Erythroblast (primary cell): ENCODE measurements at regions not wholly inside any gene's neighbourhood (a gene's known extent, or its start where the extent isn't known, plus 50 kb on each side); places are given as distances from the start of the nearest gene placed in this dataset.

Experiments
- GATA1 ChIP-seq: IDR thresholded peaks from 2 replicates; pipeline ENCODE4 v1.6.1; 2011; ENCODE audit warnings: low read depth, mild to moderate bottlenecking, control low read depth, low read length, moderate library complexity
- POLR2A ChIP-seq: IDR thresholded peaks from 2 replicates; pipeline ENCODE4 v1.6.1; 2011; ENCODE audit warnings: mild to moderate bottlenecking, low read length

DNA sequence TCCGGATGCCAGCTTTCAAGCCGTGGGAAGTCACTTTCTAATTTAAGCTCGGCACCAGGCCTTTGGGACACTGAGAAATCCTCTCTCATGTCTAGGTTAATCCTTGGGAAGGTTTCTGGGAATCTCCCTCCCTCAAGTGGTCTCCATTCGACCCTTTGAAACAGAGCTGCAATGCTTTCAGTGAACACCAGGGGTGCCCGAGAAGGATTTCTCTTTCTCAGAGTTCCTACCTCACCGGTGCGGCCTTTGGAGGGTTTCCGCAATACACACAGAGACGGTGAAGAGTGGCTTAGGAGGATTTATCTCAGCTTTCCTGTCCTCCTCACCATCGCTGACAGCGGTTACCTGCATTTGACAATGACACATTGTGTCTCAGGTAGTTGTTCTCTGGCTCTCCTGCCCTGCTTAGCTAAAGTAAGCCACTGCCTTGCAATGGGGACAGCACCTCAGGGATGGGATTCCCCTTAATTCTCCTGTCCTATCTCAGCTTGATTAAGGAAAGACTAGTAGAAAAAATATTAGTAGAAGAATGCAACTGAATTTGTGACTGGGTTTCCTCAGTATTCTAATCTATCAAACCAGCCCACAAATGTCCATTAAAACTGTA lies 180.6 kb downstream of the GABRG2 start:
- no peak for TF ChIP-seq POLR2A
- TF ChIP-seq GATA1, result no peak
